Peyer's patch (tissue), 4 donors: ENCODE measurements at regions not wholly inside any gene's neighbourhood (a gene's known extent, or its start where the extent isn't known, plus 50 kb on each side); places are given as distances from the start of the nearest gene placed in this dataset.

Source experiments
- CTCF ChIP-seq, 6 experiments: fragments of 450-650 bp in 4 of 6; fragments of 200-600 bp in 2 of 6; sonication (generic) in 1 of 6; IDR thresholded peaks; one replicate each; pipeline ENCODE4 v1.5.1; 2017 to 2019; ENCODE audit warnings: antibody characterized with exemption in 6 of 6, mild to moderate bottlenecking in 3 of 6, moderate library complexity in 1 of 6
- POLR2A ChIP-seq, 2 donors: fragments of 450-650 bp; IDR thresholded peaks; one replicate each; pipeline ENCODE4 v1.5.1; 2017; ENCODE audit warnings: antibody characterized with exemption in 2 of 2, mild to moderate bottlenecking in 2 of 2, moderate library complexity in 2 of 2

- no peak for TF ChIP-seq CTCF (IDR thresholded peaks at IDR 0.05)
- no peak for TF ChIP-seq POLR2A (IDR thresholded peaks at IDR 0.05)
Observed at GRCh38 chr1:5459839-5460610, 532.2 kb downstream of the NPHP4 start.
